GM18511 (cell line): ENCODE measurements at regions not wholly inside any gene's neighbourhood (a gene's known extent, or its start where the extent isn't known, plus 50 kb on each side); places are given as distances from the start of the nearest gene placed in this dataset.
"Not testable (repeated sequence)": the region's sequence is repeated elsewhere in the genome, so short reads cannot be mapped to it uniquely, and the experiment has no call there.

Experiments used
- ATAC-seq: cut with Tn5 transposase; IDR thresholded peaks from one replicate; pipeline ENCODE4 v1.9.1; 2021; ENCODE audit warnings: mild to moderate bottlenecking, moderate library complexity; ENCODE audit not compliant: unreplicated experiment

GRCh38 chr16:86224126-86224525, 286.2 kb upstream of the FOXF1 start:
- no peak for ATAC-seq

DNA sequence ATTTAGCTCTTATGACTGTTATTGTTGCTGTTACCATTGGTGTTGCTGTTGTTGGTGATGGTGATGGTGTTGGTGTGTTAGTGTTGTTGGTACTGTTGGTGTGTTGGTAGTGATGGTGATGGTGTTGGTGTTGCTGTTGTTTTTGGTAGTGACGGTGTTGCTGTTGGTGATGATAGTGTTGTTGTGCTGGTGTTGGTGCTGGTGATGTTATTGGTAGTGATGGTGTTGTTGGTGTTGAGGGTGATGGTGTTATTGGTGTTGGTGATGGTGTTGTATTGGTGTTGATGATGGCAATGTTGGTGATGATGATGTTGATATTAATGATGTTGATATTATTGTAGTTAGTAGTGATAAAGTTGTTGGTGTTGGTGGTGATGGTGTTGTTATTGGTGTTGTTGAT, 285.7 kb upstream of the FOXF1 start:
- no peak for ATAC-seq

DNA sequence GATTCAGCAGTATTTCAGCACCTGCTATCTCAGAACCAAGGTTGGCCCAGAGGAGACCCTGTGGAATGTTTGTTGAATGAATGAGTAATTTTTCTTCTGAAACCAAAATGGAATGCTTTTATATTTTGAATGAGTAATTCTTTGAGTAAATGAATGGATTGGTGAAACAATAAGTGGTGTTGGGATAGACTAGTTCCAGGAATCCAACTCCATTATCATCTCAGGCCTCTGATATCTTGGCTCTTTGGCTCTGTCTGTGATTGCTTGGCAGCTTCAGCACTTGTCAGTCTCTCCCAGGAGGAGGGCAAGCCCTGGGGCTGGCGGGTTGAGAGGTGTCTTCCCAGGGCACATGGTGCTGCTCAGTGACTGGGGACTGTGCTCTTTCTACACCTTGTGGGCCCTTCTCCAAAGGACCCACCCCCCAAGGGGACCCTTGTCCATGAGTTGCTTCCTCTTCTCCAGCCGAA, 284.4 kb upstream of the FOXF1 start:
- no peak for ATAC-seq

DNA sequence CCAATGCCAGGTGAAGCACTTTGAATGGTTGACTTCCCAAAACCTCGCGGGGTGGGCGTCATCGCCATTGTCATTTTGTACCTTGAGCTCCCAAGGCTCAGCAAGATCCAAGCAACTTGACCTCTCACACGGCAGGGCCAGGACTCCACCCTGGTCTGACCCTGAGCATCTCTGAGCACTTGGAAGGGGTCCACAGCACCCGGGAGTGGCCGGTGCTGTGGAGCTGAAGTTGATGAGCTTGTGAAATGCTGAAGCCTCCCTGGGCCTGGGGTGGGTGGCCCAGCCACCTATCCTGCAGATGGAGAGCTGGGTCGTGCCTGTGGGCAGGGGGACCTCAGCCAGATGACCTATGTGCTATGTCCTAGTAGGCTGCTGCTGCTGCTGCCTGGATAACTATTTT, 283.3 kb upstream of the FOXF1 start:
- no peak for ATAC-seq

DNA sequence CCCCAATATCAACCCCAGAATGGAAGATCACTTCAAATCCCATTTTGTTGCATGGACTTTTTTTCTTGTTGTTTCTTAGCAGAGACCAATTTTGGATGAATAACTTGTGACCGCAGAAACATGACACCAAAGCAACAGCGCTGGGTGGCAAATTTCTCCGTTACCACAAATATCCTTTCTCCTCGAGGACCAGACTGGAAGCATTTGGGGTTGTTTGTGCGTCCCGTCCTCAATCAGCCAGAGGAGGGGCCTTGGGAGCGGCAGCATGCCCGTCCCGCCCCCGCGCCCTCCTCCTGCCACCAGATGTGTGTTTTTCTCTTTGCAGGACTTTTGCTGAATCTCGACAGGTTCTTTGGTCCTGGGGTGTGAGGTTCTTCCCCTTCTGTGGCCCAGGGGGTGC, 282.5 kb upstream of the FOXF1 start:
- ATAC-seq: no peak

- ATAC-seq: no peak
These were observed 281.6 kb upstream of the FOXF1 start for GRCh38 chr16:86228713-86229112.

- ATAC-seq: no peak
These were observed 281.0 kb upstream of the FOXF1 start for GRCh38 chr16:86229283-86229682.

- ATAC-seq: no peak
These were observed 280.3 kb upstream of the FOXF1 start for GRCh38 chr16:86229866-86230656.

DNA sequence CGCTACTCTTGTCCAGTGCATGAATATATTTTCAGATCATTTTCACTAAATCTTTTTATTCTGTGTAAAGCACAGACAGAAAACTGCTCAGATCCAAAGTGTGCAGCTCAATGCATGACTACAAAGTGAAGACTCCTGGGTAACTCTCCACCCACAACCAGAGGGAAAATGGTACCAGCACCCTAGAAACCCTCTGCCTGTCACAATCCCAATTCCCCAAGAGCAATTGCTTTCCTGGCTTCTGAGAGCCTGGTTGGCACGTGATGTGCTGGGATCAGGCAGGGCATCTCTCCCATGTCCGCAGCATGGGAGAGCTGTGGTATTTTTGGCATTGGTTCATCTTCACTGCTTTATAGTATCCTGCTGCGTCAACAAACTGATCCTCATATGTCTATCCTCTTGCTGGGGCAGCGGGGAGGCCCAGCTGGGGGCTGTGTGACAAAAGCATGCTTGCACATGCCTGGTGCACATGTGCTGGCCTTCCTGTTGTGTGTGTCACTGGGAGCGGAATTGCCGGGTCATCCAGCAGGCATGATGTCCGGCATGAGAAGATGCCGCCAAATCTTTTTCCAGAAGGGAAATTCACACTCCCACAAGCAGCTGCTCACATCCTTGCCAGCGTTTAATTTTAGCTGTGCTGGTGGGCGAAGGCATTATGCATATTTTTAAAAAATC, 278.9 kb upstream of the FOXF1 start:
- ATAC-seq: no peak

DNA sequence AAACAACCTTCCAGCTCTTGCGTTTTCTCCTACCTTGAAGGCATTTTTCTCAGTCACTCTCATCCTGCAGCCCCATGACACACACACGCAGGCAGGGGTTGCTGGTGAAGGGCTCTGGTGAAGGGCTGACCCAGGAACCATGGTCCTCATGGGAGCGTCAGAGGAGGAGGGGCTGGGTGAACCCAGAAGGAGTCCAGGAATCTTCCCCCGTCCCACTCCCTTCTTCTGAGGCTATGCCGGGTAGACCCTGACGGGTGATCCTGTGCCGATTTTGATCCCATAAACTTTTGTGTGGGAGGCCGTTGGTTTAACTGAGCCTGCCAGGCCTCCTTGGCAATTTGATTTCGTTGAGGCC, 278.4 kb upstream of the FOXF1 start:
- no peak for ATAC-seq

DNA sequence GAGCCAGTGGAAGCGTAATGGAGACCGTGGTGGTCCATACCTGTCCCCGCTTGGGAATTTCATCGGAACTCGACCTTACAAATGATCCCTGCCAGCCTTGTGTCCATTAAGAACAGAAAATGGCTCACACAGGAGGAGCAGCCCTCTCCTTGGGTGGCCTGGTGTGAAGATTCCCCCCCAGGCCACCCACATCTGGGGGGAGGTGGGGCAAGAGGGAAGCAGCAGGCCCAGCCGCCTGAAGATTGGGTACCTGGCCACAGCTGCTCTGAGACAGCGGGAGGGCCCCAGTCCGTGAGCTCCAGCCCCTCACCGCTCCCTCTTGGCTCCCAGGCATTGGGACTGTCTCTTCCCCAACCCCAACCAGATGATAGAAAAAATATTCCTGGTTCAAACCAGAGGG, 277.8 kb upstream of the FOXF1 start:
- ATAC-seq: no peak

- ATAC-seq: not testable (repeated sequence)
These were observed 276.8 kb upstream of the FOXF1 start for GRCh38 chr16:86233506-86233905.

GRCh38 chr16:86239381-86239780, 270.9 kb upstream of the FOXF1 start:
- ATAC-seq: no peak

DNA sequence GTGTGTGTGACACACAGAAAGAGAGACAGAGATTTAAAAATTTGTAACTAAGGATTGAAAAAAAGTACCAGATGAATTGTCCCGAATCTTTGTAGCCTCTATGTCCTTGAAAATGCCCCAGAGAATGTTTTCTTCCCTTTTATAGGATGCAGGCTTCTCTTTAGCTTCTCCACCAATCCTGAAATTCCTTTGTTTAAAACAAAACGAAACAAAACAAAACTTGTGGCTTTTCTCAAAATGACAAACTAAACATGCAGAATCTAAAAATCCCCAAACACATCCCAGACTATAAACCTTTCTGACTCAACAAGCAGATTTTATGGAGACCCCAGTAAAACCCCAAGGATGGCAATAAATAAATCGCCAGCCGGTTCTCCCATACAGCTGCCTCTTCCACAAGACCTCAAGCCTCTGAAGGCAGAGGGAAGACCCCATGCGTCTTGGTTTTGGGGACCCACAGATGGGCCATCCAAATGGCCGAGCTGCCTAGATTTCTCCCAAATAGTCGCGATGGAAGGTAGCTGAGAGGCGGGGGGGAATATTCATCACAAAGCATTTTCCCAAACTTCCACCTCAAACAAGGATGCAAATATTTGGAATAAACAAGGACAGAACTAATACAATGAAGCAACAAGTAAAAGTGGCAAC, 269.5 kb upstream of the FOXF1 start:
- ATAC-seq: no peak

DNA sequence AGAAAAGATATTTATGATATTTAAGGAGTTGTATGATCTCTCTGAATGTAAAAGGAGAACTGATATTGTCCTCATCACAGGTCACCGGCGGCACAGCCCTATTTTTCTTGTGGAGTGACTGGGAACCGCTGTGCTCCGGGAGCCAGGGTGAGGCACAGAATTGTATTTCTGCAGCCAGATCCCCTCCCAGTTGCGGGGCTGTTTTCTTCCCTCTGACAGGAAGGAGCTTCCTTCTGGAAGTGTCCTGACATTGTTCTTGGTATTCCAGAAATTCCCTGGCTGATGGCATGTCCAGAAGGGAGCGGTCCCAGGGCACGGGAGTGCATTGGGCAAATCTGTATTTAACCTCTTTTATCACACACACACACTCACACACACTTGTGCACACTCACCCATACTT, 268.6 kb upstream of the FOXF1 start:
- no peak for ATAC-seq

GRCh38 chr16:86242244-86243122, 267.8 kb upstream of the FOXF1 start:
- ATAC-seq: no peak

GRCh38 chr16:86243123-86243473, 267.2 kb upstream of the FOXF1 start:
- no peak for ATAC-seq

DNA sequence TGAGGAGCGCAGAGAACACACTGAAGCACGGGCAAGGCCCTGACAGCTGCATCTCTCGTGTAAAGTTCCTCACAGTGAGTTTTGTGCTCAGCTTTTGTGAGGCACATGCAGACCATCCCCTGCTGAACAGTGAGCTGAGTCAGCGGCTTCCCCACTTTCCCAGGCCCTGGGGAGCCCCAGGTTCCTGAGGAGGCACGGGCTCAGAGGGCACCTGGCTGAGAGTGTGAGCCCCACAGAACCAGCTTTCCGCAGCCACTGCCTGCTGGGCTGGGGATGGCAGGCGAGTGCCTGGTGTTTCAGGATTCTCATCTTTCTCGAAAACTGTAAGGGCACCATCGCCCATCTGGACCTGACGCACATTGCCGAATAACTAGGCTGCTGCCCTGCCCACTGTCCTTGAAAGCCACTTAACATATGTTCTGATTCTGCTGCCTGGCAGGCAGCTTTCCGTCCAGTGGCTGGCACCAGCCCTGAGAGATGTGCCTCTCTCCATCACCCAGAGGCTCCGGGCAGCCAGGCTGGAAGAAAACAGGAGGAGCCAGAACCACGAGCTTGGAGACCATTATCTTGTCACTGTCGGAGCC, 266.7 kb upstream of the FOXF1 start:
- no peak for ATAC-seq

GRCh38 chr16:86244158-86244557, 266.2 kb upstream of the FOXF1 start:
- no peak for ATAC-seq

GRCh38 chr16:86244936-86245335, 265.4 kb upstream of the FOXF1 start:
- no peak for ATAC-seq

- ATAC-seq: no peak
These were observed 265.0 kb upstream of the FOXF1 start for GRCh38 chr16:86245351-86245750.
